ENCODE measurements at regions not wholly inside any gene's neighbourhood (a gene's known extent, or its start where the extent isn't known, plus 50 kb on each side); places are given as distances from the start of the nearest gene placed in this dataset.

DNA sequence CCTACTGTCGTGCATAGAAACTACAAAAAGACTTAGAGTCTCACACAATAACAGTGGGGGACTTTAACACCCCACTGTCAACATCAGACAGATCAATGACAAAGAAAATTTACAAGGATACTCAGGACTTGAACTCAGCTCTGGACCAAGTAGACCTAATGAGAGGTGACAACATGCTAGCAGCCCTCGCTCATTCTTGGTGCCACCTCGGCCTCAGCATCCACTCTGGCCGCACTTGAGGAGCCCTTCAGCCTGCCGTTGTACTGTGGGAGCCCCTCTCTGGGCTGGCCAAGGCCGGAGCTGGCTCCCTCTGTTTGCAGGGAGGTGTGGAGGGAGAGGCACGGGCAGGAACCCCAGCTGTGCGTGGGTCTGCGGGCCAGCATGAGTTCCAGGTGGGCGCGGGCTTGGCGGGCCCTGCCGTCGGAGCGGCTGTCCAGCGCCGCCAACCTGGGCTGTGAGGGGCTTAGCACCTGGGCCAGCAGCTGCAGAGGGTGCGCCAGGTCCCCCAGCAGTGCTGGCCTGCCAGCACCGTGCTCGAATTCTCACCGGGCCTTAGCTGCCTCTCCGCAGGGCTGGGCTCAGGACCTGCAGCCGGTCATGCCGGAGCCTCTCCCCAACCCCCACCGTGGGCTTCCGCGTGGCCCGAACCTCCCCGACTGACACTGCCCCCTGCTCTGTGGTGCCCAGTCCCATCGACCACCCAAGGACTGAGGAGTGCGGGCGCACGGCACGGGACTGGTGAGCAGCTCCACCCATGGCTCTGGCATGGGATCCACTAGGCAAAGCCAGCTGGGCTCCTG, 205.6 kb downstream of the FRK start:
- Histone ChIP-seq H3K4me2 (no peak overlapping the region), H3K4me1 (ENCODE audit: control insufficient read depth in 1 of 2, insufficient read depth in 2 of 2, low read depth in 1 of 2, low read length in 1 of 2) (no peaks in the 10 kb centered on the region), H3K27me3 (ENCODE audit: insufficient read depth) (no peaks in the 10 kb centered on the region), H3K9me3 (no peaks in the 10 kb centered on the region), H3K9me2 (no peaks in the 10 kb centered on the region), H3K27ac (ENCODE audit: low read depth in 2 of 2, low read length in 1 of 2) (no peak overlapping the region), H3K9ac (no peak overlapping the region), H3K4me3 (ENCODE audit: low read depth in 2 of 2, low read length in 1 of 2) (no peak overlapping the region), H2AFZ (ENCODE audit: low read depth) (no peak overlapping the region), H3K79me2 (ENCODE audit: insufficient read depth) (no peaks in the 10 kb centered on the region), H3F3A (replicated peaks; ENCODE audit: insufficient read depth) (no peaks in the 10 kb centered on the region), H4K20me1 (ENCODE audit: insufficient read depth) (no peaks in the 10 kb centered on the region), H3K36me3 (replicated peaks in 1 of 2; ENCODE audit: control insufficient read depth in 1 of 2, insufficient read depth in 2 of 2, low read length in 1 of 2) (no peaks in the 10 kb centered on the region)
- DNase-seq = no peak
- TF ChIP-seq YY1 (IDR thresholded peaks at IDR 0.05; ENCODE audit: low read depth) = no peak
- no peak for TF ChIP-seq NFIC (IDR thresholded peaks at IDR 0.05; ENCODE audit: borderline replicate concordance)
- no peak for TF ChIP-seq ELF1 (IDR thresholded peaks at IDR 0.05)
- TF ChIP-seq PBX3 (IDR thresholded peaks at IDR 0.05) = no peak
- no peak for TF ChIP-seq USF2 (IDR thresholded peaks at IDR 0.05; ENCODE audit: borderline replicate concordance, low read depth, low read length)
- no peak for TF ChIP-seq NRF1 (IDR thresholded peaks at IDR 0.05; ENCODE audit: low read depth, low read length)
- no peak for TF ChIP-seq RCOR1 (IDR thresholded peaks at IDR 0.05; ENCODE audit: low read length)
- no peak for TF ChIP-seq POLR2AphosphoS5 (IDR thresholded peaks at IDR 0.05; ENCODE audit: low read depth, low read length)
- TF ChIP-seq TAF1 (IDR thresholded peaks at IDR 0.05; ENCODE audit: borderline replicate concordance, low read depth, low read length) = no peak
- TF ChIP-seq, protein P1, sequence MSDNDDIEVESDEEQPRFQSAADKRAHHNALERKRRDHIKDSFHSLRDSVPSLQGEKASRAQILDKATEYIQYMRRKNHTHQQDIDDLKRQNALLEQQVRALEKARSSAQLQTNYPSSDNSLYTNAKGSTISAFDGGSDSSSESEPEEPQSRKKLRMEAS (IDR thresholded peaks at IDR 0.05; ENCODE audit: low read depth) = no peak
- TF ChIP-seq, protein P2, sequence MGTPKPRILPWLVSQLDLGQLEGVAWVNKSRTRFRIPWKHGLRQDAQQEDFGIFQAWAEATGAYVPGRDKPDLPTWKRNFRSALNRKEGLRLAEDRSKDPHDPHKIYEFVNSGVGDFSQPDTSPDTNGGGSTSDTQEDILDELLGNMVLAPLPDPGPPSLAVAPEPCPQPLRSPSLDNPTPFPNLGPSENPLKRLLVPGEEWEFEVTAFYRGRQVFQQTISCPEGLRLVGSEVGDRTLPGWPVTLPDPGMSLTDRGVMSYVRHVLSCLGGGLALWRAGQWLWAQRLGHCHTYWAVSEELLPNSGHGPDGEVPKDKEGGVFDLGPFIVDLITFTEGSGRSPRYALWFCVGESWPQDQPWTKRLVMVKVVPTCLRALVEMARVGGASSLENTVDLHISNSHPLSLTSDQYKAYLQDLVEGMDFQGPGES (IDR thresholded peaks at IDR 0.05; ENCODE audit: low read depth, low read length) = no peak
- no peak for TF ChIP-seq USF1 (IDR thresholded peaks at IDR 0.05; ENCODE audit: borderline replicate concordance, low read depth)
- no peak for TF ChIP-seq TCF12 (IDR thresholded peaks at IDR 0.05)
- no peak for TF ChIP-seq TEAD4 (IDR thresholded peaks at IDR 0.05; ENCODE audit: borderline replicate concordance, insufficient read depth)
- WGBS (ENCODE audit: low lambda C conversion rate) = 71% methylated on average over 12 of the region's 34 CpGs
- POLR2A ChIA-PET = no interaction called here
- CTCF ChIA-PET = interaction anchor here (0.6 to 1.0 kb wide), 2 partner anchors 15 to 157 kb away, joined by 3 read pairs; no protein-coding TSS in a partner anchor

All from SK-N-SH (cell line).